Natural killer cell (primary cell): ENCODE measurements at regions not wholly inside any gene's neighbourhood (a gene's known extent, or its start where the extent isn't known, plus 50 kb on each side); places are given as distances from the start of the nearest gene placed in this dataset.

Experiments
- ATAC-seq, 3 donors: fragments of 150-1000 bp in 2 of 3; fragments of 200-7000 bp in 1 of 3; cut with Tn5 transposase; 1 replicate in 1 of 3; 2 replicates in 2 of 3; pipeline ENCODE4 v1.10.0; 2021; ENCODE audit warnings: mild to moderate bottlenecking in 2 of 3, moderate library complexity in 2 of 3
- DNase-seq, 2 donors: peaks; one replicate each; pipeline versions ENCODE4 v3.0.0 to v3.0.0-alpha.2; 2013 to 2021; ENCODE audit warnings: mixed read lengths in 1 of 2
- H3K27ac ChIP-seq: one replicate; pipeline ENCODE4 v1.5.1; 2013; ENCODE audit warnings: mild to moderate bottlenecking, low read length
- H3K27me3 ChIP-seq: one replicate; pipeline ENCODE4 v1.6.1; 2013; ENCODE audit warnings: low read length; ENCODE audit not compliant: control insufficient read depth, insufficient read depth
- H3K36me3 ChIP-seq: one replicate; pipeline ENCODE4 v1.6.1; 2013; ENCODE audit warnings: low read length; ENCODE audit not compliant: control insufficient read depth, insufficient read depth
- H3K4me1 ChIP-seq: one replicate; pipeline ENCODE4 v1.6.1; 2013; ENCODE audit warnings: low read length; ENCODE audit not compliant: control insufficient read depth, insufficient read depth
- H3K4me3 ChIP-seq: one replicate; pipeline ENCODE4 v1.5.1; 2013; ENCODE audit warnings: low read length
- H3K9me3 ChIP-seq: one replicate; pipeline ENCODE4 v1.6.1; 2013; ENCODE audit warnings: low read length; ENCODE audit not compliant: control insufficient read depth, insufficient read depth
- H3K27ac Mint-ChIP-seq, 2 donors: one replicate each; pipeline ENCODE4 v1.8.0; 2022; ENCODE audit warnings: mild to moderate bottlenecking in 2 of 2, mixed read lengths in 2 of 2, moderate library complexity in 1 of 2
- H3K27me3 Mint-ChIP-seq, 2 donors: one replicate each; pipeline ENCODE4 v1.8.0; 2022; ENCODE audit warnings: low read depth in 2 of 2, mixed read lengths in 2 of 2
- H3K36me3 Mint-ChIP-seq: one replicate; pipeline ENCODE4 v1.8.0; 2022; ENCODE audit warnings: mixed read lengths
- H3K4me1 Mint-ChIP-seq, 2 donors: one replicate each; pipeline ENCODE4 v1.8.0; 2022; ENCODE audit warnings: mixed read lengths in 2 of 2
- H3K4me3 Mint-ChIP-seq: one replicate; pipeline ENCODE4 v1.8.0; 2022; ENCODE audit warnings: mild to moderate bottlenecking, moderate library complexity, mixed read lengths
- H3K9me3 Mint-ChIP-seq, 2 donors: one replicate each; pipeline ENCODE4 v1.8.0; 2022; ENCODE audit warnings: mixed read lengths in 2 of 2
- WGBS: methylation state at CpG from one replicate; pipeline ENCODE4 v1.1.7; 2013; ENCODE audit warnings: missing lambda C conversion rate; ENCODE audit not compliant: insufficient coverage; 5-methylcytosine and 5-hydroxymethylcytosine counted together
- intact Hi-C: fragments of 100-400 bp; cut with micrococcal nuclease; formaldehyde crosslinking; loops from one replicate; pipeline ENCODE4 v1.14.2; 2022
- TF ChIP-seq, protein P1 (sequence below): fragments of 200-600 bp; IDR thresholded peaks from one replicate; pipeline ENCODE4 v1.8.0; 2022; ENCODE audit warnings: antibody characterized with exemption

- ATAC-seq (no peak), DNase-seq (no peak)
- 83% methylated on average over 20 of the region's 20 CpGs for WGBS
- no peaks in the 10 kb centered on the region for H3K9me3 Mint-ChIP-seq
- no peak overlapping the region for H3K27ac Mint-ChIP-seq
- Histone ChIP-seq H3K27me3 (no peaks in the 10 kb centered on the region), H3K9me3 (no peaks in the 10 kb centered on the region), H3K4me1 (no peaks in the 10 kb centered on the region), H3K4me3 (no peak overlapping the region), H3K36me3 (no peaks in the 10 kb centered on the region), H3K27ac (no peak overlapping the region)
- no peaks in the 10 kb centered on the region for H3K36me3 Mint-ChIP-seq
- TF ChIP-seq, protein P1, sequence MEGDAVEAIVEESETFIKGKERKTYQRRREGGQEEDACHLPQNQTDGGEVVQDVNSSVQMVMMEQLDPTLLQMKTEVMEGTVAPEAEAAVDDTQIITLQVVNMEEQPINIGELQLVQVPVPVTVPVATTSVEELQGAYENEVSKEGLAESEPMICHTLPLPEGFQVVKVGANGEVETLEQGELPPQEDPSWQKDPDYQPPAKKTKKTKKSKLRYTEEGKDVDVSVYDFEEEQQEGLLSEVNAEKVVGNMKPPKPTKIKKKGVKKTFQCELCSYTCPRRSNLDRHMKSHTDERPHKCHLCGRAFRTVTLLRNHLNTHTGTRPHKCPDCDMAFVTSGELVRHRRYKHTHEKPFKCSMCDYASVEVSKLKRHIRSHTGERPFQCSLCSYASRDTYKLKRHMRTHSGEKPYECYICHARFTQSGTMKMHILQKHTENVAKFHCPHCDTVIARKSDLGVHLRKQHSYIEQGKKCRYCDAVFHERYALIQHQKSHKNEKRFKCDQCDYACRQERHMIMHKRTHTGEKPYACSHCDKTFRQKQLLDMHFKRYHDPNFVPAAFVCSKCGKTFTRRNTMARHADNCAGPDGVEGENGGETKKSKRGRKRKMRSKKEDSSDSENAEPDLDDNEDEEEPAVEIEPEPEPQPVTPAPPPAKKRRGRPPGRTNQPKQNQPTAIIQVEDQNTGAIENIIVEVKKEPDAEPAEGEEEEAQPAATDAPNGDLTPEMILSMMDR: no peak
- intact Hi-C loops: no loop called here
- peaks cover 21 to 30% of the 10 kb centered on the region in 2 donors for H3K27me3 Mint-ChIP-seq
- H3K4me3 Mint-ChIP-seq: no peak overlapping the region
- no peaks in the 10 kb centered on the region for H3K4me1 Mint-ChIP-seq
Observed at GRCh38 chr1:9441451-9442133, 97.7 kb upstream of the SLC25A33 start.

DNA sequence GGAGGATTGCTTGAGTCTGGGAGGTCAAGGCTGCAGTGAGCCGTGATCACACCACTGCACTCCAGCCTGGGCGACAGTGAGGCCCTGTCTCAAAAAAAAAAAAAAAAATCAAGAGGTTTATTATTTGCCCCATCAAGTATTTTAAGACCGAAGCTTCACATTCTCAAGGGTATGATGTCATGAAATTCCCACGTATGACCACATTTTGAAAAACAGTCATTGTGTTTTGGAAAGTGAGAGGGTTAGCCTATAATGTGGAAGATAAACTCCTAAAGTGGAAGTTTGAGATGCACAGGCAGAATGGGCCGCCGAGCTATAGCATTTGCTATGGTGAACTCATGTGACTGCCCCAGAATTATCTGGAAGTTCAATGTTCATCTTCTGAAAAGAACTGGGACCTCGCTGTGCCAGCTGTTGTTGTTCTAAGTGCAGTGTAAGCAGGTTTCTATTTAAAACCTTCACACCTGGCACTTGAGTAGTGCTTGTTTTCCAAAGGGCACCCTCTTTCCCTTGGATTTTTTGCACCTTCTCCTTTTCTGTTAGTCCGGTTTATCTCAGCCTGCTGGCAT is 96.9 kb upstream of the SLC25A33 start:
- Histone ChIP-seq H3K27ac (no peak overlapping the region), H3K4me1 (no peaks in the 10 kb centered on the region), H3K9me3 (no peaks in the 10 kb centered on the region), H3K4me3 (no peak overlapping the region), H3K27me3 (no peaks in the 10 kb centered on the region), H3K36me3 (no peaks in the 10 kb centered on the region)
- no peaks in the 10 kb centered on the region for H3K36me3 Mint-ChIP-seq
- intact Hi-C loops: no loop called here
- no peak for DNase-seq
- no peaks in the 10 kb centered on the region for H3K4me1 Mint-ChIP-seq
- 92% methylated on average over 8 of the region's 8 CpGs for WGBS
- no peak overlapping the region for H3K4me3 Mint-ChIP-seq
- H3K27me3 Mint-ChIP-seq: peaks cover 22 to 28% of the 10 kb centered on the region in 2 donors
- H3K9me3 Mint-ChIP-seq: no peaks in the 10 kb centered on the region
- no peak for ATAC-seq
- no peak overlapping the region for H3K27ac Mint-ChIP-seq
- TF ChIP-seq, protein P1: no peak

DNA sequence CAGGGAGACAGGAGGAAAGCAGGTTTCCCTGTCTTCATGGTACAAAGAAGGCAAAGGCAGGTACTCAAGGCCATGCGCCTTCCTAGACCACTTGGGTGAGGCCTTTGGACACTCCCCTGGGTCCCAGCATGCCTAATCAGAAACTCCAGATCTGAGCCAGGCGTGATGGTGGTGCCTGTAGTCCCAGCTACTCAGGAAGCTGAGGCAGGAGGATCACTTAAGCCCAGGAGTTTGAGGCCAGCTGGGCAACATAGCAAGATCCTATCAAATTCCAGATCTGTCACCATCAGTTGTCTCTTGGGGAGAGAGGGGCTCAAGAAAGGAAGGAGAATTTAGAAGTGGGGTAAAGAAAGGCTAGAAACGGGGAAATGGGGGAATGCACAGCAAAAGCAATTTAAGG is 96.3 kb upstream of the SLC25A33 start:
- DNase-seq (no peak), ATAC-seq (no peak)
- Mint-ChIP-seq H3K4me1 (no peaks in the 10 kb centered on the region), H3K4me3 (no peak overlapping the region), H3K9me3 (no peaks in the 10 kb centered on the region), H3K27me3 (peaks cover 19 to 21% of the 10 kb centered on the region in 2 donors), H3K36me3 (no peaks in the 10 kb centered on the region), H3K27ac (no peak overlapping the region)
- no peak overlapping the region for H3K4me3 ChIP-seq
- intact Hi-C loops: no loop called here
- H3K27me3 ChIP-seq: no peaks in the 10 kb centered on the region
- TF ChIP-seq, protein P1: no peak
- H3K36me3 ChIP-seq: no peaks in the 10 kb centered on the region
- H3K27ac ChIP-seq: no peak overlapping the region
- 79% methylated on average over 3 of the region's 3 CpGs for WGBS
- no peaks in the 10 kb centered on the region for H3K4me1 ChIP-seq
- H3K9me3 ChIP-seq: no peaks in the 10 kb centered on the region
